GM21390 (cell line): ENCODE measurements at regions not wholly inside any gene's neighbourhood (a gene's known extent, or its start where the extent isn't known, plus 50 kb on each side); places are given as distances from the start of the nearest gene placed in this dataset.
A peak's percentile ranks its signal among the peaks of the same experiment; 100 is the strongest.

ENCODE experiments used
- ATAC-seq: cut with Tn5 transposase; IDR thresholded peaks from one replicate; pipeline ENCODE4 v1.9.1; 2021; ENCODE audit not compliant: unreplicated experiment

GRCh38 chr7:50962962-50963374 is 180.3 kb upstream of the GRB10 start:
- ATAC-seq, result peak; percentile 54

- peak; percentile 21 for ATAC-seq
These were observed 179.7 kb upstream of the GRB10 start for GRCh38 chr7:50962281-50962883.

- ATAC-seq, result no peak
These were observed 178.1 kb upstream of the GRB10 start for GRCh38 chr7:50960621-50961310.

- no peak for ATAC-seq
These were observed 177.3 kb upstream of the GRB10 start for GRCh38 chr7:50959991-50960390.

GRCh38 chr7:50959560-50959959 is 176.9 kb upstream of the GRB10 start:
- ATAC-seq, result no peak

GRCh38 chr7:50957855-50958254 is 175.2 kb upstream of the GRB10 start:
- ATAC-seq, result no peak

- ATAC-seq, result no peak
These were observed 174.7 kb upstream of the GRB10 start for GRCh38 chr7:50957431-50957830.

- ATAC-seq, result no peak
These were observed 173.9 kb upstream of the GRB10 start for GRCh38 chr7:50956522-50957155.

- ATAC-seq, result no peak
These were observed 172.0 kb upstream of the GRB10 start for GRCh38 chr7:50954716-50955115.

- ATAC-seq, result no peak
These were observed 171.5 kb upstream of the GRB10 start for GRCh38 chr7:50954245-50954644.

- no peak for ATAC-seq
These were observed 171.1 kb upstream of the GRB10 start for GRCh38 chr7:50953820-50954219.

GRCh38 chr7:50953303-50953702 is 170.6 kb upstream of the GRB10 start:
- no peak for ATAC-seq

- no peak for ATAC-seq
These were observed 169.8 kb upstream of the GRB10 start for GRCh38 chr7:50952544-50952943.

GRCh38 chr7:50952120-50952519 is 169.4 kb upstream of the GRB10 start:
- no peak for ATAC-seq

- no peak for ATAC-seq
These were observed 160.8 kb upstream of the GRB10 start for GRCh38 chr7:50943482-50943881.

- no peak for ATAC-seq
These were observed 158.8 kb upstream of the GRB10 start for GRCh38 chr7:50941525-50941924.

- no peak for ATAC-seq
These were observed 157.9 kb upstream of the GRB10 start for GRCh38 chr7:50940621-50941020.

- ATAC-seq, result no peak
These were observed 156.3 kb upstream of the GRB10 start for GRCh38 chr7:50939021-50939420.

GRCh38 chr7:50937727-50938126 is 155.0 kb upstream of the GRB10 start:
- ATAC-seq, result no peak

- no peak for ATAC-seq
These were observed 143.4 kb upstream of the GRB10 start for GRCh38 chr7:50926049-50926448.

- ATAC-seq, result no peak
These were observed 140.8 kb upstream of the GRB10 start for GRCh38 chr7:50923476-50923875.

GRCh38 chr7:50921114-50921813 is 138.6 kb upstream of the GRB10 start:
- ATAC-seq, result no peak
